ENCODE measurements at regions not wholly inside any gene's neighbourhood (a gene's known extent, or its start where the extent isn't known, plus 50 kb on each side); places are given as distances from the start of the nearest gene placed in this dataset.

- H3K4me1 ChIP-seq = no peaks in the 10 kb centered on the region
- 81 to 88% methylated on average over 4 of the region's 4 CpGs for WGBS, 2 donors
- no peaks in the 10 kb centered on the region for H3K36me3 ChIP-seq
- peaks cover 0 to 2% (median 0%) of the 10 kb centered on the region in 4 donors for H3K9me3 ChIP-seq
- intact Hi-C loops (cut with DNase I) = no loop called here
- no peak overlapping the region for H3K4me3 ChIP-seq
- no peak for TF ChIP-seq POLR2A (IDR thresholded peaks at IDR 0.05)
- no peak for TF ChIP-seq POLR2AphosphoS5 (IDR thresholded peaks at IDR 0.05)
- TF ChIP-seq EP300 (IDR thresholded peaks at IDR 0.05) = no peak
- TF ChIP-seq CTCF (IDR thresholded peaks at IDR 0.05) = no peak
- DNase-seq = no peak
- H3K27ac ChIP-seq = no peak overlapping the region
- no peaks in the 10 kb centered on the region for H3K27me3 ChIP-seq
Observed at GRCh38 chr1:208461680-208462079, 217.5 kb upstream of the PLXNA2 start.

GRCh38 chr1:208462761-208463160, 218.6 kb upstream of the PLXNA2 start:
- TF ChIP-seq POLR2AphosphoS5 (IDR thresholded peaks at IDR 0.05) (no peak), CTCF (IDR thresholded peaks at IDR 0.05) (no peak), EP300 (IDR thresholded peaks at IDR 0.05) (no peak), POLR2A (IDR thresholded peaks at IDR 0.05) (no peak)
- no peak for DNase-seq
- no peaks in the 10 kb centered on the region for H3K4me1 ChIP-seq
- no peak overlapping the region for H3K4me3 ChIP-seq
- intact Hi-C loops (cut with DNase I) = no loop called here
- no peak overlapping the region for H3K27ac ChIP-seq
- H3K27me3 ChIP-seq = no peaks in the 10 kb centered on the region
- no peaks in the 10 kb centered on the region for H3K9me3 ChIP-seq
- H3K36me3 ChIP-seq = no peaks in the 10 kb centered on the region
- 76 to 91% methylated on average over 6 of the region's 6 CpGs for WGBS, 2 donors

- no peak for DNase-seq
- no peaks in the 10 kb centered on the region for H3K36me3 ChIP-seq
- H3K27me3 ChIP-seq = no peaks in the 10 kb centered on the region
- intact Hi-C loops (cut with DNase I) = no loop called here
- 92 to 94% methylated on average over 3 of the region's 3 CpGs for WGBS, 2 donors
- no peak overlapping the region for H3K4me3 ChIP-seq
- TF ChIP-seq CTCF (IDR thresholded peaks at IDR 0.05) (no peak), POLR2A (IDR thresholded peaks at IDR 0.05) (no peak), EP300 (IDR thresholded peaks at IDR 0.05) (no peak), POLR2AphosphoS5 (IDR thresholded peaks at IDR 0.05) (no peak)
- no peaks in the 10 kb centered on the region for H3K9me3 ChIP-seq
- no peaks in the 10 kb centered on the region for H3K4me1 ChIP-seq
- no peak overlapping the region for H3K27ac ChIP-seq
Observed at GRCh38 chr1:208465266-208465665, 221.1 kb upstream of the PLXNA2 start.

GRCh38 chr1:208465786-208466590, 221.8 kb upstream of the PLXNA2 start:
- Histone ChIP-seq H3K27me3 (no peaks in the 10 kb centered on the region), H3K9me3 (no peaks in the 10 kb centered on the region), H3K4me1 (no peaks in the 10 kb centered on the region), H3K27ac (no peak overlapping the region), H3K4me3 (no peak overlapping the region), H3K36me3 (no peaks in the 10 kb centered on the region)
- intact Hi-C loops (cut with DNase I) = no loop called here
- 73 to 92% methylated on average over 4 of the region's 4 CpGs for WGBS, 2 donors
- TF ChIP-seq EP300 (IDR thresholded peaks at IDR 0.05) (no peak), POLR2A (IDR thresholded peaks at IDR 0.05) (no peak), POLR2AphosphoS5 (IDR thresholded peaks at IDR 0.05) (no peak), CTCF (IDR thresholded peaks at IDR 0.05) (no peak)
- DNase-seq = no peak

Data from sigmoid colon (tissue), 6 donors.